ENCODE measurements at regions not wholly inside any gene's neighbourhood (a gene's known extent, or its start where the extent isn't known, plus 50 kb on each side); places are given as distances from the start of the nearest gene placed in this dataset.

GRCh38 chr18:30650499-30650898, 392.0 kb downstream of the DSC3 start:
- no peak for DNase-seq (ENCODE audit: low read depth in 2 of 2)
- H3K27me3 ChIP-seq (ENCODE audit: control insufficient read depth, insufficient read depth, low read length): no peaks in the 10 kb centered on the region
- H3K27ac ChIP-seq (ENCODE audit: insufficient read depth, low read length): no peak overlapping the region
- no peak overlapping the region for H3K4me2 ChIP-seq (ENCODE audit: extremely low read depth, insufficient read depth, low read length)
- no peaks in the 10 kb centered on the region for H3K9me3 ChIP-seq (ENCODE audit: control insufficient read depth, insufficient read depth, low read depth, low read length)
- no peak overlapping the region for H2AFZ ChIP-seq (ENCODE audit: low read length)
- H3K4me3 ChIP-seq (replicated peaks in 1 of 4; ENCODE audit: control extremely low read depth in 1 of 4, insufficient read depth in 1 of 4, low read depth in 3 of 4, low read length in 4 of 4): no peak overlapping the region
- no peaks in the 10 kb centered on the region for H4K20me1 ChIP-seq (ENCODE audit: control insufficient read depth, extremely low read depth, insufficient read depth, low read length)
- no peaks in the 10 kb centered on the region for H3K79me2 ChIP-seq (ENCODE audit: control insufficient read depth, insufficient read depth, low read length)
- no peak for TF ChIP-seq CTCF (conservative IDR thresholded peaks at IDR 0.05 in 1 of 2, IDR thresholded peaks at IDR 0.05 in 1 of 2; ENCODE audit: low read depth in 1 of 2, low read length in 2 of 2)
- TF ChIP-seq EZH2 (IDR thresholded peaks at IDR 0.05; ENCODE audit: low read length, missing control alignments): no peak
- H3K36me3 ChIP-seq (ENCODE audit: control insufficient read depth, insufficient read depth, low read length): no peaks in the 10 kb centered on the region
- H3K9ac ChIP-seq (ENCODE audit: insufficient read depth, low read length): no peak overlapping the region
- H3K4me1 ChIP-seq (ENCODE audit: control insufficient read depth, extremely low read depth, insufficient read depth, low read length): no peaks in the 10 kb centered on the region

- Histone ChIP-seq H3K36me3 (ENCODE audit: control insufficient read depth, insufficient read depth, low read length) (no peaks in the 10 kb centered on the region), H3K4me2 (ENCODE audit: extremely low read depth, insufficient read depth, low read length) (no peak overlapping the region), H3K27me3 (ENCODE audit: control insufficient read depth, insufficient read depth, low read length) (no peaks in the 10 kb centered on the region), H3K9ac (ENCODE audit: insufficient read depth, low read length) (no peak overlapping the region), H3K4me1 (ENCODE audit: control insufficient read depth, extremely low read depth, insufficient read depth, low read length) (no peaks in the 10 kb centered on the region), H3K4me3 (replicated peaks in 1 of 4; ENCODE audit: control extremely low read depth in 1 of 4, insufficient read depth in 1 of 4, low read depth in 3 of 4, low read length in 4 of 4) (no peak overlapping the region), H4K20me1 (ENCODE audit: control insufficient read depth, extremely low read depth, insufficient read depth, low read length) (no peaks in the 10 kb centered on the region), H3K9me3 (ENCODE audit: control insufficient read depth, insufficient read depth, low read depth, low read length) (no peaks in the 10 kb centered on the region), H3K79me2 (ENCODE audit: control insufficient read depth, insufficient read depth, low read length) (no peaks in the 10 kb centered on the region), H2AFZ (ENCODE audit: low read length) (no peak overlapping the region), H3K27ac (ENCODE audit: insufficient read depth, low read length) (no peak overlapping the region)
- TF ChIP-seq EZH2 (IDR thresholded peaks at IDR 0.05; ENCODE audit: low read length, missing control alignments): no peak
- TF ChIP-seq CTCF (conservative IDR thresholded peaks at IDR 0.05 in 1 of 2, IDR thresholded peaks at IDR 0.05 in 1 of 2; ENCODE audit: low read depth in 1 of 2, low read length in 2 of 2): no peak
- no peak for DNase-seq (ENCODE audit: low read depth in 2 of 2)
These were observed 398.4 kb downstream of the DSC3 start for GRCh38 chr18:30644158-30644557.

GRCh38 chr18:30639361-30639760, 403.2 kb downstream of the DSC3 start:
- no peak for DNase-seq (ENCODE audit: low read depth in 2 of 2)
- TF ChIP-seq EZH2 (IDR thresholded peaks at IDR 0.05; ENCODE audit: low read length, missing control alignments) (no peak), CTCF (conservative IDR thresholded peaks at IDR 0.05 in 1 of 2, IDR thresholded peaks at IDR 0.05 in 1 of 2; ENCODE audit: low read depth in 1 of 2, low read length in 2 of 2) (no peak)

More at GRCh38 chr18:30639361-30639760, 403.2 kb downstream of the DSC3 start:
- Histone ChIP-seq H3K4me2 (ENCODE audit: extremely low read depth, insufficient read depth, low read length) (no peak overlapping the region), H3K27ac (ENCODE audit: insufficient read depth, low read length) (no peak overlapping the region), H3K4me3 (replicated peaks in 1 of 4; ENCODE audit: control extremely low read depth in 1 of 4, insufficient read depth in 1 of 4, low read depth in 3 of 4, low read length in 4 of 4) (no peak overlapping the region), H3K9me3 (ENCODE audit: control insufficient read depth, insufficient read depth, low read depth, low read length) (no peaks in the 10 kb centered on the region), H3K79me2 (ENCODE audit: control insufficient read depth, insufficient read depth, low read length) (no peaks in the 10 kb centered on the region), H4K20me1 (ENCODE audit: control insufficient read depth, extremely low read depth, insufficient read depth, low read length) (no peaks in the 10 kb centered on the region), H3K36me3 (ENCODE audit: control insufficient read depth, insufficient read depth, low read length) (no peaks in the 10 kb centered on the region), H3K4me1 (ENCODE audit: control insufficient read depth, extremely low read depth, insufficient read depth, low read length) (no peaks in the 10 kb centered on the region), H2AFZ (ENCODE audit: low read length) (no peak overlapping the region), H3K9ac (ENCODE audit: insufficient read depth, low read length) (no peak overlapping the region), H3K27me3 (ENCODE audit: control insufficient read depth, insufficient read depth, low read length) (no peaks in the 10 kb centered on the region)

All from fibroblast of lung (primary cell).